ENCODE measurements at regions not wholly inside any gene's neighbourhood (a gene's known extent, or its start where the extent isn't known, plus 50 kb on each side); places are given as distances from the start of the nearest gene placed in this dataset.
A peak's percentile ranks its signal among the peaks of the same experiment; 100 is the strongest.

GRCh38 chr15:45743426-45744235 is 108.8 kb downstream of the SQOR start:
- no peak for DNase-seq

GRCh38 chr15:45744236-45744589 is 109.4 kb downstream of the SQOR start:
- no peak for DNase-seq

- DNase-seq: no peak
Observed at GRCh38 chr15:45747426-45747825, 112.6 kb downstream of the SQOR start.

GRCh38 chr15:45751629-45752028 is 116.8 kb downstream of the SQOR start:
- DNase-seq: no peak

GRCh38 chr15:45759936-45760335 is 125.1 kb downstream of the SQOR start:
- no peak for DNase-seq

GRCh38 chr15:45762726-45763125 is 127.9 kb downstream of the SQOR start:
- no peak for DNase-seq

GRCh38 chr15:45763170-45763869 is 128.5 kb downstream of the SQOR start:
- DNase-seq: no peak

- DNase-seq: no peak
Observed at GRCh38 chr15:45773149-45773548, 138.3 kb downstream of the SQOR start.

- no peak for DNase-seq
Observed at GRCh38 chr15:45776772-45777171, 141.9 kb downstream of the SQOR start.

GRCh38 chr15:45777781-45778180 is 143.0 kb downstream of the SQOR start:
- no peak for DNase-seq

GRCh38 chr15:45780352-45780751 is 145.5 kb downstream of the SQOR start:
- no peak for DNase-seq

GRCh38 chr15:45784656-45785055 is 149.8 kb downstream of the SQOR start:
- no peak for DNase-seq

- no peak for DNase-seq
Observed at GRCh38 chr15:45785897-45786296, 151.1 kb downstream of the SQOR start.

GRCh38 chr15:45790325-45790943 is 155.6 kb downstream of the SQOR start:
- DNase-seq: peak; percentile 20

GRCh38 chr15:45794304-45794703 is 159.5 kb downstream of the SQOR start:
- no peak for DNase-seq

- DNase-seq: no peak
Observed at GRCh38 chr15:45794712-45795439, 160.0 kb downstream of the SQOR start.

GRCh38 chr15:45795440-45796069 is 160.7 kb downstream of the SQOR start:
- peak; percentile 21 for DNase-seq

GRCh38 chr15:45796433-45796832 is 161.6 kb downstream of the SQOR start:
- no peak for DNase-seq

GRCh38 chr15:45799508-45799907 is 164.7 kb downstream of the SQOR start:
- no peak for DNase-seq

- DNase-seq: no peak
Observed at GRCh38 chr15:45801543-45801942, 166.7 kb downstream of the SQOR start.

GRCh38 chr15:45802140-45802539 is 167.3 kb downstream of the SQOR start:
- no peak for DNase-seq

GRCh38 chr15:45804028-45804427 is 169.2 kb downstream of the SQOR start:
- no peak for DNase-seq

GRCh38 chr15:45810201-45810600 is 175.4 kb downstream of the SQOR start:
- no peak for DNase-seq

Measured in inflammatory macrophage treated with lipopolysaccharide for 4 hours (primary cell).